ENCODE measurements at regions not wholly inside any gene's neighbourhood (a gene's known extent, or its start where the extent isn't known, plus 50 kb on each side); places are given as distances from the start of the nearest gene placed in this dataset.

GRCh38 chr16:5502467-5502869 is 404.9 kb upstream of the EEF2KMT start:
- DNase-seq (ENCODE audit: low spot score) = no peak
- Histone ChIP-seq H3K9me3 (no peaks in the 10 kb centered on the region), H3K27ac (no peak overlapping the region), H3K36me3 (no peaks in the 10 kb centered on the region), H3K4me1 (no peaks in the 10 kb centered on the region), H3K4me3 (no peak overlapping the region), H3K27me3 (no peaks in the 10 kb centered on the region)
- TF ChIP-seq, protein P1, sequence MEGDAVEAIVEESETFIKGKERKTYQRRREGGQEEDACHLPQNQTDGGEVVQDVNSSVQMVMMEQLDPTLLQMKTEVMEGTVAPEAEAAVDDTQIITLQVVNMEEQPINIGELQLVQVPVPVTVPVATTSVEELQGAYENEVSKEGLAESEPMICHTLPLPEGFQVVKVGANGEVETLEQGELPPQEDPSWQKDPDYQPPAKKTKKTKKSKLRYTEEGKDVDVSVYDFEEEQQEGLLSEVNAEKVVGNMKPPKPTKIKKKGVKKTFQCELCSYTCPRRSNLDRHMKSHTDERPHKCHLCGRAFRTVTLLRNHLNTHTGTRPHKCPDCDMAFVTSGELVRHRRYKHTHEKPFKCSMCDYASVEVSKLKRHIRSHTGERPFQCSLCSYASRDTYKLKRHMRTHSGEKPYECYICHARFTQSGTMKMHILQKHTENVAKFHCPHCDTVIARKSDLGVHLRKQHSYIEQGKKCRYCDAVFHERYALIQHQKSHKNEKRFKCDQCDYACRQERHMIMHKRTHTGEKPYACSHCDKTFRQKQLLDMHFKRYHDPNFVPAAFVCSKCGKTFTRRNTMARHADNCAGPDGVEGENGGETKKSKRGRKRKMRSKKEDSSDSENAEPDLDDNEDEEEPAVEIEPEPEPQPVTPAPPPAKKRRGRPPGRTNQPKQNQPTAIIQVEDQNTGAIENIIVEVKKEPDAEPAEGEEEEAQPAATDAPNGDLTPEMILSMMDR (IDR thresholded peaks at IDR 0.05) = peak in 1 of 2 donors; percentile 26

DNA sequence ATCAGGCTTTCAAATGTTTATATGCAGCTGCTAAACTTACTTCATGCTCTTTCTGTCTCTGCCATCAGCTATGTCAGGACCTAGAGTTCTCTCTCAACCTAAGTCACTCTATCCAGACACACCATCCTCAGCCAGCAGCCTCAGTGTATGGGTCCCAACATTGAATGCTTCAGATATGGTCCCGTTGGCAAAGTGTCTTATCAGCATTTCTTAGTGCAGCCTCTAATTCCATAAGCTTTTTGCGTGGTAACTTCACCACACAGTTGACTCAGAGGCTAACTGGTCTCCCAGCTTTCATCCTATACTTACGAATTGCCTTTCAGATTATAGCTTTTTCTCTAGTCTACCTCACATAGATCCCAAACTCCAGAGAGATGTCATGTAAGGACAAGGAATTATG is 402.9 kb upstream of the EEF2KMT start:
- H3K4me1 ChIP-seq = no peaks in the 10 kb centered on the region

DNA sequence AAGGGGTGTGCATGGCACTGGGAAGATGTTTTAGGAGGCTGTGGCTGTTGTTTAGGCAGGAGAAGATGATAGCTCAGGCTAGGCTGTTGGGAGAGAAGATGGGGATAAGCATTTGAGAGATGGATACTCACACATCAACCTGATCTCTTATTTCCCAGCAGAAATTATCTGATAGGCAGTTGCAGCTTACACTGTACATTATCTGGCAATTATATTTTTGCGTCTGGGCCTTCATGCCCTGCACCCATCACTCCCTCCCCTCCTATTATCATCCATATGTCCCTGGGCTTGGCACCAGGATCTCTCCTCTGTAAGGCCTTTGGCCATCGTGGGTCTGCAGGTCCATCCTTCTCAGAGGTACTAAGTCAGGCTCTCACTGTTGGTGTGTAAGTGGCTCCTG is 401.0 kb upstream of the EEF2KMT start:
- TF ChIP-seq, protein P1 (IDR thresholded peaks at IDR 0.05) = no peak
- Histone ChIP-seq H3K4me1 (no peaks in the 10 kb centered on the region), H3K9me3 (no peaks in the 10 kb centered on the region), H3K27ac (no peak overlapping the region), H3K4me3 (no peak overlapping the region), H3K36me3 (no peaks in the 10 kb centered on the region), H3K27me3 (no peaks in the 10 kb centered on the region)
- no peak for DNase-seq (ENCODE audit: low spot score)

More for the DNA sequence above, 402.9 kb upstream of the EEF2KMT start:
- Histone ChIP-seq H3K4me3 (no peak overlapping the region), H3K27me3 (no peaks in the 10 kb centered on the region), H3K36me3 (no peaks in the 10 kb centered on the region), H3K27ac (no peak overlapping the region), H3K9me3 (no peaks in the 10 kb centered on the region)
- DNase-seq (ENCODE audit: low spot score) = no peak
- TF ChIP-seq, protein P1 (IDR thresholded peaks at IDR 0.05) = no peak

- Histone ChIP-seq H3K9me3 (no peaks in the 10 kb centered on the region), H3K27ac (no peak overlapping the region), H3K4me3 (no peak overlapping the region), H3K27me3 (no peaks in the 10 kb centered on the region), H3K36me3 (no peaks in the 10 kb centered on the region), H3K4me1 (no peaks in the 10 kb centered on the region)
- TF ChIP-seq, protein P1 (IDR thresholded peaks at IDR 0.05) = no peak
- DNase-seq (ENCODE audit: low spot score) = no peak
Measured at GRCh38 chr16:5496013-5496412, 398.4 kb upstream of the EEF2KMT start.

GRCh38 chr16:5490499-5490898 is 392.9 kb upstream of the EEF2KMT start:
- no peaks in the 10 kb centered on the region for H3K9me3 ChIP-seq
- no peak for DNase-seq (ENCODE audit: low spot score)
- no peaks in the 10 kb centered on the region for H3K36me3 ChIP-seq
- TF ChIP-seq, protein P1 (IDR thresholded peaks at IDR 0.05) = peak in 1 of 2 donors; percentile 63
- no peaks in the 10 kb centered on the region for H3K27me3 ChIP-seq
- H3K4me3 ChIP-seq = no peak overlapping the region
- no peaks in the 10 kb centered on the region for H3K4me1 ChIP-seq
- no peak overlapping the region for H3K27ac ChIP-seq

DNA sequence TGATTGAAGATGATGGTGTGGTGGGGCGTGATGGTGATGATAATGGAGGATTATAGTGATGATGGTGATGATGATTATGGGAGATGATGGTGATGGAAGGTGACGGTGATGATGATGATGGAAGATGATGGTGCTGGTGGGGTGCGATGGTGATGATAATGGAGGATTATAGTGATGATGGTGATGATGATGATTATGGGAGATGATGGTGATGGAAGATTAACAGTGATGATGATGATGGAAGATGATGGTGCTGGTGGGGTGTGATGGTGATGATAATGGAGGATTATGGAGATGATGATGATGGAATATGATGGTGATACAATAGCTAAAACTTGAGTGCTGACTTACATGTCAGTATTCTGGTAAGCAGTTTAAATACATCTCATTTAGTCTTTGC is 391.0 kb upstream of the EEF2KMT start:
- Histone ChIP-seq H3K27ac (no peak overlapping the region), H3K4me1 (no peaks in the 10 kb centered on the region), H3K27me3 (no peaks in the 10 kb centered on the region), H3K9me3 (no peaks in the 10 kb centered on the region), H3K36me3 (no peaks in the 10 kb centered on the region), H3K4me3 (no peak overlapping the region)
- DNase-seq (ENCODE audit: low spot score) = no peak
- TF ChIP-seq, protein P1 (IDR thresholded peaks at IDR 0.05) = no peak

Data from right atrium auricular region (tissue), 2 donors.